H9 (cell line): ENCODE measurements at regions not wholly inside any gene's neighbourhood (a gene's known extent, or its start where the extent isn't known, plus 50 kb on each side); places are given as distances from the start of the nearest gene placed in this dataset.
A peak's percentile ranks its signal among the peaks of the same experiment; 100 is the strongest.

Source experiments
- DNase-seq: peaks from one replicate; pipeline ENCODE4 v3.0.0-alpha.2; 2017
- H2AFZ ChIP-seq: one replicate; pipeline ENCODE4 v1.6.1; 2013; ENCODE audit warnings: mild to moderate bottlenecking, low read length, control low read depth, moderate library complexity
- H2AK5ac ChIP-seq: 2 replicates; pipeline ENCODE4 v1.6.1; 2013; ENCODE audit warnings: low read length, control low read depth, mixed read lengths; ENCODE audit not compliant: insufficient read length
- H2BK120ac ChIP-seq: one replicate; pipeline ENCODE4 v1.6.1; 2013; ENCODE audit warnings: low read depth, mild to moderate bottlenecking, low read length, control low read depth, inconsistent platforms; ENCODE audit not compliant: poor library complexity, severe bottlenecking
- H2BK12ac ChIP-seq: 2 replicates; pipeline ENCODE4 v1.6.1; 2013; ENCODE audit warnings: low read length, control low read depth, mixed read lengths, low read depth; ENCODE audit not compliant: insufficient read length
- H2BK15ac ChIP-seq: 2 replicates; pipeline ENCODE4 v1.6.1; 2013; ENCODE audit warnings: low read depth, low read length, control low read depth
- H2BK20ac ChIP-seq: one replicate; pipeline ENCODE4 v1.6.1; 2013; ENCODE audit warnings: low read depth, mild to moderate bottlenecking, low read length, control low read depth, inconsistent platforms; ENCODE audit not compliant: poor library complexity, severe bottlenecking
- H2BK5ac ChIP-seq: 2 replicates; pipeline ENCODE4 v1.6.1; 2013; ENCODE audit warnings: low read length, control low read depth, mixed read lengths; ENCODE audit not compliant: insufficient read length
- H3K14ac ChIP-seq: 2 replicates; pipeline ENCODE4 v1.6.1; 2013; ENCODE audit warnings: low read length, control low read depth; ENCODE audit not compliant: insufficient read depth
- H3K18ac ChIP-seq: 2 replicates; pipeline ENCODE4 v1.6.1; 2013; ENCODE audit warnings: low read depth, mild to moderate bottlenecking, mixed read lengths, low read length, control low read depth; ENCODE audit not compliant: insufficient read length
- H3K23ac ChIP-seq: 2 replicates; pipeline ENCODE4 v1.6.1; 2013; ENCODE audit warnings: low read length, control low read depth, mixed read lengths, low read depth; ENCODE audit not compliant: insufficient read length
- H3K23me2 ChIP-seq: 2 replicates; pipeline ENCODE4 v1.6.1; 2013; ENCODE audit warnings: low read depth, mild to moderate bottlenecking, mixed read lengths, low read length, control low read depth; ENCODE audit not compliant: insufficient read length, poor library complexity, severe bottlenecking
- H3K27ac ChIP-seq: 2 replicates; pipeline ENCODE4 v1.5.1; 2013; ENCODE audit warnings: low read length, control low read depth, mixed read lengths, low read depth; ENCODE audit not compliant: insufficient read length
- H3K27me3 ChIP-seq: 2 replicates; pipeline ENCODE4 v1.6.1; 2013; ENCODE audit warnings: low read length, control low read depth, inconsistent platforms; ENCODE audit not compliant: insufficient read depth
- H3K4ac ChIP-seq: 2 replicates; pipeline ENCODE4 v1.6.1; 2013; ENCODE audit warnings: low read depth, mild to moderate bottlenecking, control low read depth, inconsistent platforms, low read length, moderate library complexity
- H3K4me1 ChIP-seq: 2 replicates; pipeline ENCODE4 v1.6.1; 2013; ENCODE audit warnings: low read length, control low read depth, inconsistent platforms; ENCODE audit not compliant: insufficient read depth
- H3K4me2 ChIP-seq: 2 replicates; pipeline ENCODE4 v1.6.1; 2013; ENCODE audit warnings: low read length, control low read depth, mixed read lengths; ENCODE audit not compliant: insufficient read length, insufficient read depth
- H3K56ac ChIP-seq: 2 replicates; pipeline ENCODE4 v1.6.1; 2013; ENCODE audit warnings: low read depth, mild to moderate bottlenecking, mixed read lengths, low read length, control low read depth; ENCODE audit not compliant: insufficient read length
- H3K79me1 ChIP-seq: 2 replicates; pipeline ENCODE4 v1.6.1; 2013; ENCODE audit warnings: low read depth, mild to moderate bottlenecking, moderate library complexity, low read length, control low read depth, inconsistent platforms; ENCODE audit not compliant: insufficient read depth, poor library complexity, severe bottlenecking
- H3K79me2 ChIP-seq: 2 replicates; pipeline ENCODE4 v1.6.1; 2013; ENCODE audit warnings: low read length, control low read depth, inconsistent platforms; ENCODE audit not compliant: insufficient read depth
- H3K9ac ChIP-seq: 2 replicates; pipeline ENCODE4 v1.6.1; 2013; ENCODE audit warnings: low read length, control low read depth, mixed read lengths; ENCODE audit not compliant: insufficient read length; ENCODE audit errors: extremely low read depth
- H3K9me3 ChIP-seq: one replicate; pipeline ENCODE4 v1.6.1; 2013; ENCODE audit warnings: low read depth, low read length, inconsistent platforms; ENCODE audit not compliant: control insufficient read depth
- H3T11ph ChIP-seq: one replicate; pipeline ENCODE4 v1.6.1; 2013; ENCODE audit warnings: mild to moderate bottlenecking, low read length, control low read depth, inconsistent platforms
- H4K20me1 ChIP-seq: one replicate; pipeline ENCODE4 v1.6.1; 2013; ENCODE audit not compliant: control insufficient read depth, insufficient read length, insufficient read depth
- H4K5ac ChIP-seq: 2 replicates; pipeline ENCODE4 v1.6.1; 2013; ENCODE audit warnings: low read depth, mild to moderate bottlenecking, mixed read lengths, low read length, control low read depth; ENCODE audit not compliant: insufficient read length
- H4K8ac ChIP-seq: replicated peaks from 2 replicates; pipeline ENCODE4 v1.6.1; 2013; ENCODE audit warnings: low read length, control low read depth, mixed read lengths, low read depth; ENCODE audit not compliant: insufficient read length
- H4K91ac ChIP-seq: 2 replicates; pipeline ENCODE4 v1.6.1; 2013; ENCODE audit warnings: low read depth, mild to moderate bottlenecking, moderate library complexity, mixed read lengths, low read length, control low read depth; ENCODE audit not compliant: insufficient read length
- H3K27ac Mint-ChIP-seq, 3 experiments: 2 replicates in 2 of 3; 3 replicates in 1 of 3; pipeline ENCODE4 v1.8.0; 2020 to 2021; ENCODE audit warnings: mixed read lengths in 3 of 3, mild to moderate bottlenecking in 1 of 3, moderate library complexity in 1 of 3
- H3K27me3 Mint-ChIP-seq: 2 replicates; pipeline ENCODE4 v1.8.0; 2021; ENCODE audit warnings: low read depth, mild to moderate bottlenecking, moderate library complexity, mixed read lengths
- H3K36me3 Mint-ChIP-seq, 3 experiments: 2 replicates in 2 of 3; 3 replicates in 1 of 3; pipeline ENCODE4 v1.8.0; 2020 to 2021; ENCODE audit warnings: low read depth in 3 of 3, mixed read lengths in 3 of 3; ENCODE audit not compliant: insufficient read depth in 1 of 3
- H3K4me1 Mint-ChIP-seq, 2 experiments: 2 replicates each; pipeline ENCODE4 v1.8.0; 2020; ENCODE audit warnings: mixed read lengths in 2 of 2
- H3K4me3 Mint-ChIP-seq, 2 experiments: 2 replicates in 1 of 2; 3 replicates in 1 of 2; pipeline ENCODE4 v1.8.0; 2020 to 2021; ENCODE audit warnings: mild to moderate bottlenecking in 2 of 2, mixed read lengths in 2 of 2, moderate library complexity in 1 of 2
- H3K9me3 Mint-ChIP-seq, 2 experiments: 2 replicates in 1 of 2; 3 replicates in 1 of 2; pipeline ENCODE4 v1.8.0; 2020; ENCODE audit warnings: mild to moderate bottlenecking in 2 of 2, mixed read lengths in 2 of 2, moderate library complexity in 1 of 2
- WGBS: extraction: QIAGEN DNeasy Blood & Tissue Kit; methylation state at CpG from one replicate; pipeline ENCODE4 v1.1.7; 2013; ENCODE audit warnings: missing lambda C conversion rate, low lambda C conversion rate, mixed read lengths; ENCODE audit not compliant: insufficient read length; ENCODE audit errors: extremely low coverage; 5-methylcytosine and 5-hydroxymethylcytosine counted together
- TF ChIP-seq, protein P1 (sequence below): fragments of 200-600 bp; sonication (generic); conservative IDR thresholded peaks from 3 replicates; pipeline ENCODE4 v1.8.0; 2021; ENCODE audit warnings: antibody characterized with exemption, mild to moderate bottlenecking

DNA sequence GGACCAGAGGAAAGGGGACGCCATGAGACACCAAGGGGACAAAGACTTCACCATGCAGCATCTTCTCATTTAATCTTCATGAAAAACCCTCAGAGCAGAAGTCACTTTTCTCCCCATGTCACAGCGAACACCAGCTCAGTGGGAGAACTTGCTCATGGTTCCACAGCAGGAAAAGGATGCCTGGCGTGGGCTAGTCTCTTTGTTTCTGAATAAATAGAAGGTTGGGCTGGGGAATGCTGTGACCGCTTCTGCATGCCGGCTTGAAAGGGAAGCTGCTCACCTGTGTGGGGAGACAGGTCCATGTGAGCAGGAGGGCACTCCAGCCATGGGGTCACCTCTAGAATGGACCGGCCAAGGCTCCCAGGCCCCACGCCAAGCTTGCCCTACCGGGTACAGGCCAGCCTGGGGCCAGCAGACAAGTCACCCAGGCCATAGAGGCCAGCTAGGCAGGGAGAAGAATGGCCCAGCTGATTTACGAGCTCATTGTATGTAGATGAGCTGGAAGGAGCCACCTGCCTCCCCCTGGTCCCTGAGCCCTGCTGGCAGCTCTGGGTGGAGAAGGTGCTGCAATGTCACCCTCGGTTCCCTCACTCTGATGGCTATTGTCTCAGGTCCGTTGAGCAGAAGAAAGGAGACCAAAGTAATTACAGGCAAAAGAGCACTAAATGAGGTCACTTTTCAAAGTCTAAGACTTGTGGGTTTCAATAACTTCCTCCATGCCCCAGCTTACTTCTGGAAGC, 82.0 kb upstream of the PDZD8 start:
- H3K4me2 ChIP-seq = no peak overlapping the region

More for the DNA sequence above, 82.0 kb upstream of the PDZD8 start:
- H3K18ac ChIP-seq = no peak overlapping the region
- no peak overlapping the region for H2BK5ac ChIP-seq
- no peak overlapping the region for H4K91ac ChIP-seq
- no peaks in the 10 kb centered on the region for H4K20me1 ChIP-seq
- no peak overlapping the region for H4K5ac ChIP-seq
- H3T11ph ChIP-seq = no peak overlapping the region
- H3K23me2 ChIP-seq = no peaks in the 10 kb centered on the region
- Mint-ChIP-seq H3K27me3 (peaks cover 5% of the 10 kb centered on the region), H3K4me3 (no peak overlapping the region), H3K27ac (peak overlapping the region in 1 of 3 experiments; percentile 91; a peak in 2 of 7 replicates), H3K9me3 (peaks cover 18 to 19% of the 10 kb centered on the region in 2 experiments), H3K4me1 (peaks cover 13 to 15% of the 10 kb centered on the region in 2 experiments), H3K36me3 (peaks cover 0 to 13% (median 3%) of the 10 kb centered on the region in 3 experiments; a peak in 6 of 7 replicates)
- H2AK5ac ChIP-seq = no peak overlapping the region
- no peak overlapping the region for H4K8ac ChIP-seq
- H3K23ac ChIP-seq = no peak overlapping the region
- no peak overlapping the region for H2BK12ac ChIP-seq
- WGBS = no CpG with 5 or more reads among the region's 11 CpGs
- H2BK120ac ChIP-seq = no peak overlapping the region
- TF ChIP-seq, protein P1, sequence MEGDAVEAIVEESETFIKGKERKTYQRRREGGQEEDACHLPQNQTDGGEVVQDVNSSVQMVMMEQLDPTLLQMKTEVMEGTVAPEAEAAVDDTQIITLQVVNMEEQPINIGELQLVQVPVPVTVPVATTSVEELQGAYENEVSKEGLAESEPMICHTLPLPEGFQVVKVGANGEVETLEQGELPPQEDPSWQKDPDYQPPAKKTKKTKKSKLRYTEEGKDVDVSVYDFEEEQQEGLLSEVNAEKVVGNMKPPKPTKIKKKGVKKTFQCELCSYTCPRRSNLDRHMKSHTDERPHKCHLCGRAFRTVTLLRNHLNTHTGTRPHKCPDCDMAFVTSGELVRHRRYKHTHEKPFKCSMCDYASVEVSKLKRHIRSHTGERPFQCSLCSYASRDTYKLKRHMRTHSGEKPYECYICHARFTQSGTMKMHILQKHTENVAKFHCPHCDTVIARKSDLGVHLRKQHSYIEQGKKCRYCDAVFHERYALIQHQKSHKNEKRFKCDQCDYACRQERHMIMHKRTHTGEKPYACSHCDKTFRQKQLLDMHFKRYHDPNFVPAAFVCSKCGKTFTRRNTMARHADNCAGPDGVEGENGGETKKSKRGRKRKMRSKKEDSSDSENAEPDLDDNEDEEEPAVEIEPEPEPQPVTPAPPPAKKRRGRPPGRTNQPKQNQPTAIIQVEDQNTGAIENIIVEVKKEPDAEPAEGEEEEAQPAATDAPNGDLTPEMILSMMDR = no peak
- H2BK20ac ChIP-seq = no peak overlapping the region
- no peak overlapping the region for H3K9ac ChIP-seq
- no peak overlapping the region; the same call in 1 of the 2 replicates for H3K14ac ChIP-seq
- no peak overlapping the region for H3K4ac ChIP-seq
- no peaks in the 10 kb centered on the region for H3K9me3 ChIP-seq
- no peak overlapping the region for H3K27ac ChIP-seq
- no peak overlapping the region for H2BK15ac ChIP-seq
- no peaks in the 10 kb centered on the region for H3K4me1 ChIP-seq
- no peak overlapping the region for H3K56ac ChIP-seq
- no peaks in the 10 kb centered on the region for H3K27me3 ChIP-seq
- no peaks in the 10 kb centered on the region for H3K79me1 ChIP-seq
- H2AFZ ChIP-seq = no peak overlapping the region
- DNase-seq = no peak
- H3K79me2 ChIP-seq = no peaks in the 10 kb centered on the region
